HG03095 (cell line): ENCODE measurements at regions not wholly inside any gene's neighbourhood (a gene's known extent, or its start where the extent isn't known, plus 50 kb on each side); places are given as distances from the start of the nearest gene placed in this dataset.
"Not testable (repeated sequence)": the region's sequence is repeated elsewhere in the genome, so short reads cannot be mapped to it uniquely, and the experiment has no call there.

Experiments used
- ATAC-seq: cut with Tn5 transposase; IDR thresholded peaks from one replicate; pipeline ENCODE4 v1.9.1; 2021; ENCODE audit warnings: moderate library complexity; ENCODE audit not compliant: unreplicated experiment

DNA sequence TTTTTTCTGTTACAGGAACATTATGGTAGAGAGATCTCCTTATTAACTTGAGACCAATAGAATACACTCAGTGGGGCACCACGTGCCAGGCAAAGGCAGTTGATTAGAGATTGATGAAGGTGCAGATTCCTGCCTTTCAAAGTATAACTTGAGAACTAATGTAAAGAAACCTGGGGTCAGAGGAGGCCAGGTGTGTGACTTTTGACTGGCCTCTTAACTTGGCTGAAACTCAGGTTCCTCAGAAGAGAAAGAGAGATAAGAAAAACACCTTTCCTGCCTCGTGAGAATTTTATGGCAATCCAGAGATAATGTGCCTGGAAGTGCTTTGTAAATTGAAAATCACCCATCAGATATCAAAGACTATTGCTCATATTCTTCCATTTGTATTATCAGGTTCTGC, 110.7 kb upstream of the GZMB start:
- ATAC-seq = no peak

DNA sequence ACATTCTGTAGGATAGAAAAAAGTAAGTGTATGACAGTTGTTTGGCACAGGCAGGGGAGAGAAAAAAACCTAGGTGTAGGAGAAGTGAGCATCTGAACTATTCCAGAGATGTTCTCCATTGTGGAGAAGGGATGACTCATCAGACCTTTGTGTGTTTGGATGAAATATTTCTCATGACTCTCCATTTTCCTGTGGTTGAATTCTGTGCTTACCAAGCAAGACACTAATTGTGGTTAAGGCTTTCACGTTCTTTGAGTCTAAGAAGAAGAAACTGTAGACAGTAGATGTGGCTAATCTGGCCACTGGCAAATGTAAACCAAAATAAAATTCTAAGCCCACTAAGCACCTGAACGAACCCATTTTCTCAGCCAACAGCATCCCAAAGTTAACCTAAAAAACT, 107.9 kb upstream of the GZMB start:
- ATAC-seq = no peak

DNA sequence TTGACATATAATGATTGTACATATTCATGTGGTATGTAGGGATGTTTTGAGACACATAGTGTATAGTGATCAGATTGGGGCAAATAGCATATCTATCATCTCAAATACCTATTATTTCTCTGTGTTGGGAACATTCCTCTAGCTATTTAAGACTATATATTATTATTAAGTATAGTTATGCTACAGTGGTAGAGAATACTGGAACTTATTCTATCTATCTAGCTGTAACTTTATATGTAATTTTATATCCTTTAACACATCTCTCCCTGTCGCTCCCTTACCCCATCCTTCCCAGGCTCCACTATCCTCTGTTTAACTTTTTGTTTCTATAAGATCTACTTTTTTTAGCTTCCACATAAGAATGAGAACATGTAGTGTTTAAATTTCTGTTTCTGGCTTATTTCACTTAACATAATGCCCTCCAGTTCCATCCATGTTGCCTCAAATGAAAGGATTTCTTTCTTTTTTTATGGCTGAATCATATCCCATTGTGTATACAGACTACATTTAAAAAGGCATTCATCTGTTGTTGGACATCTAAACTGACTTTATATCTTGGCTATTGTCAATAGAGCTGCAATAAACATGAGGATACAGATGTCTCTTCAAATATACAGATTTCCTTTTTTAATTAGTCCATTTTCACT, 102.1 kb upstream of the GZMB start:
- no peak for ATAC-seq

- no peak for ATAC-seq
These were observed 101.0 kb upstream of the GZMB start for GRCh38 chr14:24734917-24735500.

DNA sequence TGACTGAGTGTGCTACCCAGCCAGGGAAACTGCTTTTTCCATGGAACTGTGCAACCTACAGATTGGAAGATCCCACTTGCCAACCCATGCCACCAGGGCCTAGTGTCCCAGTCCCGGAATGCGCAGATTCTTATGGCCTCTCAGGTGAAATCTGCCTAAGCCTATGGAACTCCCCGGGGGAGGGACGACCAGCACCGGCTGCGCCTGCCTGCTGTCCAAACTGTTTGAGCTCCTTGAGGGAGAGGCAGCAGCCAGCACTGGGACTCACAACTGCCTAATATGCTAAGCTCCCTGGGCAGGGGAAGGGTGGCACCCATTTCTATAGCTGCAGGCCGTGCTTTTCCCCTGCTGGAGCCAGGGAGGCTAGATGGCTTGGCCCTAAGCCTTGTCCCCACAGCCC, 92.5 kb upstream of the GZMB start:
- ATAC-seq = no peak

- ATAC-seq = no peak
These were observed 91.3 kb upstream of the GZMB start for GRCh38 chr14:24725311-24725710.

DNA sequence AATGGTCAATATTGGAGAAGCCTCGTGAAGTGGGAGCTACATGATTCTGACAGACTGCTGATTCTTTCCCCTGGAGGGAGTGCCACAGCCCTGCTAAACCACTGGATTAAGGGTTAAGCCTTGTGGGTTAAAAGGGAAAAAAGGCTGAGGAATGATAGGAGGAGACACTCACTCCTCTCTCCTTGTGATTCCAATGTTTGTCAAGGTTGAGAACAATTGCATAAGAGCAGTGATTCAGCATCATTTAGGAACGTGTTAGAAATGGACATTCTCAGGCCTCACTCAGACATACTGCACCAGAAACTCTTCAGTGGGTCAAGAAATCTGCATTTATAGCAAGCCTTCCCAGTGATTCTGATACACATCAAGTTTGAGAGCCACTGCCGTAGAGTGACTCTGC, 87.8 kb upstream of the GZMB start:
- no peak for ATAC-seq

- no peak for ATAC-seq
These were observed 81.2 kb upstream of the GZMB start for GRCh38 chr14:24715239-24715638.

- no peak for ATAC-seq
These were observed 79.4 kb upstream of the GZMB start for GRCh38 chr14:24713404-24713803.

DNA sequence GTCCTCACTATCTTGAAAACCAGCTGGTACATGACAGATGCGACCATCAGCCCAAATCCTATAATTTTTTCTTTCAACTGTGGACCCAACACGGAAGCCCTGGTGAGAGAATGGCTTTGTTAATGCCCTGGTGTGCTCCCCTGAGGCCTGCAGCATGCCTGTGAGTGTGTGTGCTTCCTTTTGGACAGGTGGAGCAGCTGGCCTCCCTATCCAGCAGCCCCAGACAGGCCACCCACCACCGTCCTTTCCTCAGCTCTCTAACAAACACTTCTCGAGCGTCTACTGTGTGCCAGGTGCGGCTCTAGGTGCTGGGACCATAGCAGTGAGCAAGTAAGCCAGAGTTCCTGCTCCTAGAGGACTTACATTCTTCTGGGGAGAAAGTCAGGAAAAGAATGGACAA, 78.9 kb upstream of the GZMB start:
- ATAC-seq = no peak

- ATAC-seq = no peak
These were observed 78.4 kb upstream of the GZMB start for GRCh38 chr14:24712374-24712773.

GRCh38 chr14:24710403-24711112, 76.6 kb upstream of the GZMB start:
- no peak for ATAC-seq

GRCh38 chr14:24708684-24709083, 74.7 kb upstream of the GZMB start:
- ATAC-seq = no peak

- no peak for ATAC-seq
These were observed 72.4 kb upstream of the GZMB start for GRCh38 chr14:24706351-24706750.

DNA sequence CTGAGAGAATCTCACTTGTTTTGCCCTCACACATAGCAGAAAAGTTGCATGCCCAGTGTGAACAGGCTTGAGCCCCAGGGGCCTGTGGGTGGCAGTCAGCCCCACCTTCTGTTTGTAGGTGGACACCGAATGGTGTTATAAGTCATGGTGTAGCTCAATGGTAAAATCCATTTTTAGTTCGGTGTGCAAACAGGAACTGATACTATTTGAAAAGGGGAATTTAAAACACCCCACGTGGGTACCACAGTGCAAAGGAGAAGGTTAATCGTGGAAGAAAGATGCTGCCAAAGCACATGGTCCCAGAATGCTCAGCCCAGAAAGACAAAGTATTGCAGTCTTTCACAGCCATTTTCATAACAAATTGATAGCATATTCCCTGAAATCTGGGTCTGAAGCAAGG, 71.8 kb upstream of the GZMB start:
- ATAC-seq = peak; percentile 92

DNA sequence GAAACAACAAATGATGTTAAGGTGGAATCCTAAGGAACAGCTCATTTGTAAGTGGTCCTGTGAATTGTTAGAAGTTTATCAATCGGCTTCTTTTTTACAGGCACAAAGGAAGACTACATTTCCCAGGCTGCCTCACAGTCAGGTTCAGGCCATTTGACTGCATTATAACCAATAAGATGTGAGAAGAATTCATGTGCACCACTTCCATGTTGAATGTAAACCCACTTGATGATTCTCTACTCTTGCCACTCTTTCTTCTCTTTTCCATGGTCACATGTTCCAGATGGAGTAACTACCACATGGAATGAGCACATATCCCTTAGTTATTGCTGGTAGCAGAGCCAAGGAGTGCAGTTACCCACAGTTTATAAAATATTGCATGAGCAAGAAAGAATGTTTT, 67.1 kb upstream of the GZMB start:
- ATAC-seq = no peak

- no peak for ATAC-seq
These were observed 66.5 kb upstream of the GZMB start for GRCh38 chr14:24700511-24700910.

GRCh38 chr14:24699052-24699451, 65.1 kb upstream of the GZMB start:
- ATAC-seq = peak; percentile 46

DNA sequence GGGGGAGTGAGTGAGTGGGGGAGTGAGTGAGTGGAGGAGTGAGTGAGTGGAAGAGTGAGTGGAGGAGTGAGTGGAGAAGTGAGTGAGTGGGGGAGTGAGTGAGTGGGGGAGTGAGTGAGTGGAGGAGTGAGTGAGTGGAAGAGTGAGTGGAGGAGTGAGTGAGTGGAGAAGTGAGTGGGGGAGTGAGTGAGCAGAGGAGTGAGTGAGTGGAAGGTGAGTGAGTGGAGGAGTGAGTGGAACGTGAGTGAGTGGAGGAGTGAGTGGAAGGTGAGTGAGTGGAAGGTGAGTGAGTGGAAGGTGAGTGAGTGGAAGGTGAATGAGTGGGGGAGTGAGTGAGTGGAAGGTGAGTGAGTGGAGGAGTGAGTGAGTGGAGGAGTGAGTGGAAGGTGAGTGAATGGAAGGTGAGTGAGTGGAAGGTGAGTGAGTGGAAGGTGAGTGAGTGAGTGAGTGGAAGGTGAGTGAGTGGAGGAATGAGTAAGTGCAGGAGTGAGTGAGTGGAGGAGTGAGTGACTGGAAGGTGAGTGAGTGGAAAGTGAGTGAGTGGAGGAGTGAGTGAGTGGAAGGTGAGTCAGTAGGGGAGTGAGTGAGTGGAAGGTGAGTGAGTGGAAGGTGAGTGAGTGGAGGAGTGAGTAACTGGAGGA, 62.4 kb upstream of the GZMB start:
- not testable (repeated sequence) for ATAC-seq

DNA sequence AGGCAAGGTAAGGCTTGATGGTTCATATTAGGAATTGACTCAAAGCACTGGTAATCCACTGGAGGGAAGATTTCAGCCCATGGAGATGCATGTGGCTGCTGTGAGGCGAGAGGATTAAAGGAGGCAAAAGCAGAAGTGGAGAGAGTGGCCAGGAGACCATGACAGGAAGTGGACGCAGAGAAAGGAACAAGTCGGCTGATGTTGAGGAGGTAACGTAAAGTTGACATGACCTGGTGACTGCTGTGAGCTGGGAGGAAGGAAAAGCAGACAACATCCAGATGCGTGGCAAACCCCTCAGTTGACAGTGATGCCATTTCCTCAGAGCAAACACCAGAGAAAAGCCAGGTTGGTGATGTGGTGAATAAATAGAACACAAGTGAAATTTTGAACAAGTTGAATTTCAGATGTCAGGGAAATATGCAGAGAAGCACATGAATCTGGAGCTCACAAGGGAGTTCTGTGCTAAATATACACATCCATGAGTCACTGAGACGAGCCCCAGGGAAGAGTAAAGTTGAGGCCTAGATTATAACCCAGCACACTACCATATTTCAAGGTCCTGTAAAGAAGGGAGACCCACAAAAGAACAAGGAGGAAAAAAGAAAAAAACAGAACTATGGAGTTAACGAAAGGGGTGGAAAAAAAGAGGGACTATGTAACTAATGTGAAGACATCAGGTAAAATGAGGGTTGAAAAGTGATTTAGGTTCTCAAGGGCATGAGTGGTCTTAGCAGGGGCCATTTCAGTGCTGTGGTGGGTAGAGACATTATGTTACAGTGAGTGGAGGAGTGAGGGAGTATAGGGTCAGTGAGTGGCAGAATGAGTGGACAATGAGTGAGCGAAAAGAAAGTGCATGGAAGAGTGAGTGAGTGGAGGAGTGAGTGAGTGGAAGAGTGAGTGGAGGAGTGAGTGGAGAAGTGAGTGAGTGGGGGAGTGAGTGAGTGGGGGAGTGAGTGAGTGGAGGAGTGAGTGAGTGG, 61.6 kb upstream of the GZMB start:
- peak; percentile 64 for ATAC-seq

DNA sequence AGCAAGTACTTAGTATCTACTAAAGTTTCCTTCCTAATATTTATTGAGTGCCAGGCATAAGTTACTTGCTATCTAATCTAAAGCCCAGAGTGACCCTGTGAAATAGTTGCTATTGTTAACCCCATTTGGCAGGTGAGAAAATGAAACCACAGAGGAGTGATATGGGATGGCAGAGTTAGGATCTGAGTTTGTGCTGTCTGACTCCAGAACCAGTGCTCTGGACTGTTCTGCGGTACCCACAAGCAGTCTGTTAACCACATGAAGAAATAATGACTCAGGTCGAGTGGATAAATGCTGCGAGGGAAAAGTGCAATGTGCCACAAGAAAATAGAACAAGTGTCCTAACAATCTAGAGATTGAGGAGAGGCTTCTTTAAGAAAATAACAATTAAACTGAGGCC, 60.7 kb upstream of the GZMB start:
- no peak for ATAC-seq
